Occipital lobe (tissue), 1 donor: ENCODE measurements at regions not wholly inside any gene's neighbourhood (a gene's known extent, or its start where the extent isn't known, plus 50 kb on each side); places are given as distances from the start of the nearest gene placed in this dataset.
A peak's percentile ranks its signal among the peaks of the same experiment; 100 is the strongest.

Experiments used
- DNase-seq: peaks from one replicate; lab custom pipeline; 2025; lab: John Stamatoyannopoulos, UW

- DNase-seq: no peak
These were observed 141.0 kb downstream of the PTPN11 start for GRCh38 chr12:112559784-112560183.

GRCh38 chr12:112564160-112564784 is 145.5 kb downstream of the PTPN11 start:
- no peak for DNase-seq

DNA sequence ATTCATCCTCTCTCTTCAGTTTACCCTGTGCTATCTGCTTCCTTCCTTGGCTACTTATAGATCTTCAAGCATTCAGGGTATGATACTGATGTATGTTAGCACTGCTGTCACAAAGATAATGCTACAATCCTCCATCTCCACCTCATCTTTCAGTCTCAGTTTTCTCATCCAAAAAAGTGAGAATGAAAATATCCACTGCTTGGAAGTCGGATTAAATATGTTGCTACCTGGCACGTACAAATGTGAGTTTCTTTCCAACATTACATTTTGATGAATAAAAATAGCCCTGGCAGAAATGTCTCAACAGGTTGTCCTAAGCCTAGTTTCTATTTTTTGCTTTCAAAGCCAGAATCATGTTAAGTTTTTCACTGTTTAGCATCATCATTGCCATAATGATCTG is 149.9 kb downstream of the PTPN11 start:
- no peak for DNase-seq

- DNase-seq: no peak
These were observed 151.3 kb downstream of the PTPN11 start for GRCh38 chr12:112570096-112570495.

DNA sequence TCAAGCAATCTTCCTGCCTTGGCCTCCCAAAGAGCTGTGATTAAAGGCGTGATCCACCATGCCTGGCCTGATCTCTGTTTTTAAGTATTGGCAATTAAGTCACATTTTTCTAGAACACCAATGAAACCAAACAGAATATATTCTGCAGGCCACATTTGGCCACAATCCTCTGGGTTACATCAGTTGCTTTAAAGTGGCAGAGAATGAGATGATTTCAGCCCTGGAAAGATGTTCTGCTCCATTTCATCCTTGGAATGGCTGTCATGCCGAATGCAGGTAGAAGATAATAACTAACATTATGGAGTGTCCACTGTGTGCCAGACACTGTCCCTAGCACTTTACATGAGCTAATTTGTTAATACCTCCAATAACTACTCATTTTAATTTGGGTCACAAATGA is 154.4 kb downstream of the PTPN11 start:
- DNase-seq: no peak

DNA sequence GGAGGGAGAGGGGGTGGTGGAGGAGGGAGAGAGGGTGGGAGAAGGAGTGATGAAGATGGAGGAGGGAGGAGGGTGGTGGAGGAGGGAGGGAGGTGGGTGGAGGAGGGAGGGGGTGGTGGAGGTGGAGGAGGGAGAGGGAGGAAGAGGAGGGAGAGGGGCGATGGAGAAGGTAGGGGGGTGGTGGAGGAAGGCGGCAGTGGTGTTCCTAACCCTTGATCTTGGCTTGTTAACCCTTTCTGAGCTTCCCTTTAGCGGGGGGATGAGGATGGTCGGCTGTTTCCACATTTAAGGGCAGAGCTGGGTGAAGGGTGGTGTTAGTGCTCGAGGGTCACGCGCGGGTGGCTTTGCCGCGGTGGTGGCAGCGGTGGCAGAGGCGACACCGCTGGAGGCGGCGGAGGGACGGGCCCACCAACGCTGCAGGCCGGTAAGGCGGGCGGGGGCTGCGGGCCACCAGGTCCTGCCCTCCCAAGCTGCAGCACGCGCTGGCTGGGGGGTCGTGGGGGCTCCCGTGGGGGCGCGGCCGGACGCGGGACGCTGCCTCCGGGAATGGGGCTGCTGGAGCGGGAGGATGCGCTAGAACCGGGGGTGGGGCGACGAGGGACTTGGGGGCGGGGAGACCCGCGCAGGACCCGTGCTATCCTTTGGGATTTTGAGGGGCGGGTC is 156.3 kb downstream of the PTPN11 start:
- no peak for DNase-seq

DNA sequence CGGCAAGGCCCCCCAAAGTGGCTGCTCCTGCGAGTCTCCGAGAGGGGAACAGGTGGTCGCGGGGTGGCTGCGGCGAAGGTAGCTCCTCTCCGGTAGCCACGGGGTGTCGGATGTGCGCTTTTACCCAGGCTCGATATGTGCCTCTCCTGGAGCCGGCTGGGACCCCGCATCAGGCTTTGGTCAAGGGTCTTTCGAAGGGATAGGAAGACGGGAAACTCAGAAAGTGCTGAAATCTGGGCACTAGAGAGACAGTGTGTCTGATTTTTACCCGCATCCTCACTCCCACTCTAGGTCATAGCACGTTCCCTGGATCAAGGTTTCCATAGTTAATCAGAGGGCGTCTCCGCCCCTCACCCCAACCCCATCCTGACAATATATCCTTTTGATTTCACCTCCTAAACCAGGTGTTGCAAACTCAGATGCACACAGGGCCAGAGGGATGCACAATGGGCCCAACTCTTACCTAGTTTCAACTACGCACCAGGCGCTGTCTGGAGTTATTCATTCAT is 156.9 kb downstream of the PTPN11 start:
- peak; percentile 9 for DNase-seq

DNA sequence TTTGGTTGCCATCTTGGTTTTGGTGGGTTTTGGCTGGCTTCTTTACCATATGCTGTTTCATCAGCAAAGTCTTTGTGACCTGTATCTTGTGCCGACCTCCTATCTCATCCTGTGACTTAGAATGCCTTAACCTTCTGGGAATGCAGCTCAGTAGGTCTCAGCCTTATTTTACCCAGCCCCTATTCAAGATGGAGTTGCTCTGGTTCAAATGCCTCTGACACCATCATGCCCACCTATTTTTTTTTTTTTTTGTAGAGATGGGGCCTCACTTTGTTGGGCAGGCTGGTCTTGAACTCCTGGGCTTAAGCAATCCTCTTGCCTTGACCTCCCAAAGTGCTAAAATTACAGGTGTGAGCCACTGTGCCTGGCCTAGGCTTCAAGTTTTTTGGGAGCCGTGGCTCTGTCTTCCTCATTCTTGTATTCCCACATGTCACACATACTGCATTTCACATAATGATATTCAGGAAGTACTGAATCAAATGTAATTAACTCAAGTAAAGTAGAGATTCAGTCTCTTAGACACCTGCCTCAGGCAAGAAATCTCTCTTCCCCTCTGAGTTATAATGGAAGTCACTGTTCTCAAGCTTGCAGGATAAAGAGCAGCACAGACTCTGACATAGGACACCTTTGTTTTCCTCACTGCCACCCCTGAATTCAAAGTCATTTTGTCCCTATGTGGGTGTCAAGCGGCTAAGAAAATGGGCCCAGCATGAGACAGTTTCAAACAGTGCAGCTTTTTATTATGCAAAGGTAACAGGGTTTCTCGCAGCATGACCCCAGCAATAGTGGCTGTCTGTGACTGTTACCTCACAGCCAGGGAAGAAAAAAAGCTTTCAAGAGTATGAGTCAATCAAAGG is 159.0 kb downstream of the PTPN11 start:
- DNase-seq: no peak

DNA sequence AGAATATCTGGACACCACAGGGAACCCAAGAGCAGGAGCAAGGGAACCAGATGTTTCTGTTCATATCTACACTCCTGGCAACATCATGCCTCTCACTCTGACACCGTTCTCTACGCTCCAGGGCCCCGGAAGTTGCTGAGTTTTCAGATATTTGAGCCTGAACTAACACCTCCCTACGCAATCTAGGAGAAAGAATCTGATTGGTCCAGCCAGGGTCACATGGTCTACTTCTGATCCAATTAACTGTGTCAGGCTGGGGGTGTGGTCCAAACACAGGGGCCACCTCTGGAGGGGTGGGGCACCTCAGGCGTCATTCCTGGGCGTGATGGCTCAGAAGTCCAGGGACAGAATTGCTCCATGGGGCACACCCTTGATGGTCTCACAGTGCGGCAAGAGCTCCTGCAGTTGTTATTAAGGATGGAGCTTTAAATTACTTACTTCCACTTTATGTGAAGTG is 165.5 kb downstream of the PTPN11 start:
- no peak for DNase-seq

DNA sequence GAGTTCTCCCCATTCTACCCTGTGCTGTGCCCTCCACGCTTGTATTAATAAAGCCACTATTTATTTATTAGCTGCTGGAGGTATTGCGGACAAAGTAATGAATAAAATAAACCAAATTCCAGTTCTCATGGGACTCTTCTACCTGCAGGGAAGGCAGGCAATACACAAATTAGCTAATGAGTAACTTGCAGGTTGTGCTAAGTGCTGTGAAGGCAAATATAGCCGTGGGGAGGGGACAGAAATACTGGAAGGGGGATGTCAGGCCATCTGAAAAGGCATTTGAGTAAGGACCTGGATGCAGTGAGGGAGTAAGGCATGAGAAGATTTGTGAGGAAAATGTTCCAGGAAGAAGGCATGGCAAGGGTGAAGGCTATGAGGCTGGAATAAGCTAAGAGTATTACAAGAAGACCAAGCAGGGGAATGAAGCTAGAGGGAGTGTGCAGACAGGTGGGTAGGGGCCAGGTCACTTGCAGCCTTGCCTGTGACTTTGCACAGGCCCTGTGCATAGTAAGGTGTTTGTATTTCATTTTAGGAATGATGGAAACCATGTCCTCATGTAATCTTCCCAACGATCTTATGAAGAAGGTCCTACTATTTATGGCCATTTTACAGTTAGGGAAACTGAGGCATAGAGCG is 167.5 kb downstream of the PTPN11 start:
- DNase-seq: no peak

GRCh38 chr12:112589275-112589674 is 170.5 kb downstream of the PTPN11 start:
- DNase-seq: no peak

DNA sequence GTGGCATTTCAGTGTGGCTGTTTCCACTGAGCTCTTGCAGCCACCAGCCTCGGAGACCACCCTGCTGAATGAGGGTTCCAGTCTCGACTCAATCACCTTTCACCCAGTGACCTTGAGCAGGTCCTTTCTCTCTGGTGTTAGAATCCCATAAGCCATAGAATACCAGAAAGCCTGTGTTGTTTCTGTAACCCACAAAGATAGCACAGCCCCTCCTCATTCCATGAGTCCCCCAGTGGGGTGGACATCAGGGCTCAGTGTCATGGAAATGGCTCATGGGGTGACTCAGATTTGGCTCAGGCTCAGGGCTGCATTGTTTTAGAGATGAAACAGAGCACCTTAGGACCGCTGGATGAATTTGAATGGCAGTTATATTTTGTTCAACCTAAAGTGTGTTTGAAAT is 171.5 kb downstream of the PTPN11 start:
- DNase-seq: no peak

DNA sequence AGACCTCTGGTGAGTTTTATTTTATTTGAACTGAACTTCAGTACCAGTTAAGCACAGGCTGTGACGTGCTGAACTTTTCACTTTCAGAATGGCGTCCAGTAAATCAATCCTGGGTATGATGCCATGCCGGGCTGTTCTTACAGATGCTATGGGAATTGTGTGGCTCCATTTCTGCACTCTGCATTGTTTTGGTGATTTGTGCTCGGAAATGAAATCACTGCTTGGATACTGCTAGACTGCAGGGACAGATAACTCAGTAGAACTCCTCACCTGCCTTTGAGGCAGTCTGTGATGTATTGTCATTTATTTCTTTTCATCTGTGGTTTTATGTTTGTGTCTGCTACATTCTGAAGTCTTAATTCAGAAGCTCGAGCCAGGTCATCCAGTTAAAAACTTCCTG is 172.7 kb downstream of the PTPN11 start:
- no peak for DNase-seq

GRCh38 chr12:112595410-112595809 is 176.7 kb downstream of the PTPN11 start:
- no peak for DNase-seq

DNA sequence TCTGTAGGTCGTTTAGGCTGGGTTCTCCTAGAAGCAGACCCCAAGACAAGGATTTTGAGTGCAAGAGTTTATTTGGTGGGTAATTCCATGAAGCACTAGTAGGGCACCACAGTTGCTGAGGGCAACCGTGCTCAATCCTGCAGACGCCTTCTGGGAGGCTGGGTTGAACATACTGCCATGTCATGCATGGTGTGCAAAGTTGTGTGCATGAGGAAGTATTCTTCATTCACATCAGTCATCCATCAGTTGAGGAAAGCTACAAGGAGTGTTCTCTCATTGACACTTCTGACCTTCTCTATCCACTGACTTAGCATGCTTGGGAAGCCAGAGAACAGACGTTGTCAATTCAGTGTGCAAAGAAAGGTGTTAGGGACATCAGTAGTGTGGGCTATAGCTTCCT is 179.2 kb downstream of the PTPN11 start:
- no peak for DNase-seq

- no peak for DNase-seq
These were observed 179.9 kb downstream of the PTPN11 start for GRCh38 chr12:112598626-112599025.

DNA sequence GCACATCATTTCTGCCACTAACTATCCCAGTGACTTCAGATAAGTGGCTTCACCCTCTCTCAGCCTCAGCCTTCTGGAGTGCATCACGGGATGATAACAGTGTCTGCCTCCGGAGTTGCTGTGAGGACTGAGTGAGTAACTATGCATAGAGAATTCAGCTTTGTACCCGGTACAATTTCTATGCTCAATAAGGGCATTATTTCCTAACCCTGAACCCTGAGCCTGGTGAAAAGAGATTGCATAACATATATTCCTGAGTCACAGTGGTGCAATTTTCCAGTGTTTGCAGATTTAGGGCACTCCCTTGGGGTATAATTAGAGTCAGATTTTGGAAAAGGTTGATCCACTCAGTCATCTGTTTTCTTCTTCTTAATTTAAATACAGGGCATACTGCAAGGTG is 181.1 kb downstream of the PTPN11 start:
- DNase-seq: no peak

- DNase-seq: no peak
These were observed 183.4 kb downstream of the PTPN11 start for GRCh38 chr12:112602150-112602549.

- no peak for DNase-seq
These were observed 184.8 kb upstream of the RPH3A start for GRCh38 chr12:112606611-112607365.

- no peak for DNase-seq
These were observed 184.1 kb upstream of the RPH3A start for GRCh38 chr12:112607427-112607826.

DNA sequence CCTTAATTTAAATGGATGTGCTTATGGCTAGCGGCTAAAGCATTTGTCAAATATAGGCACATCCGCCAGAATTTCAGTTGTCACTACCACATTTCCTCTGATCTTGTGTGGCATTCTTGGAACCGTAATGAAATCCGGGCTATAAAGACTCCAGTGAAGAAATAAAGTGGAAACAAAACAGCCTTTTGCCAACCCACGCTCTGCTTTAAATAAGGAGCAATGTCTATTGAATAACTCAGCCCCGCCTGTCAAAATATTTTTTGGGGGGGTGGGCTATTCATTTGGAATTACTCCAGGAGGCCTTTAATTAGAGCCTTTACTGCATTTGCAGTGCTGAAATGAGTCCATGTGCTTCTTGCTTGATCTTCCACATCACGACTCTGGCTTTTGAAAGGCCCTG is 179.6 kb upstream of the RPH3A start:
- no peak for DNase-seq
